GM12878 (cell line): ENCODE measurements at regions not wholly inside any gene's neighbourhood (a gene's known extent, or its start where the extent isn't known, plus 50 kb on each side); places are given as distances from the start of the nearest gene placed in this dataset.

Experiments
- FOS ChIP-seq: IDR thresholded peaks from 3 replicates; pipeline ENCODE4 v1.6.1; 2011; ENCODE audit warnings: borderline replicate concordance; ENCODE audit not compliant: insufficient read length; ENCODE audit errors: extremely low read depth
- FOXM1 ChIP-seq: IDR thresholded peaks from 2 replicates; pipeline ENCODE4 v1.6.1; 2012; ENCODE audit warnings: low read depth, mild to moderate bottlenecking, inconsistent platforms, low read length, moderate library complexity
- MEF2B ChIP-seq: fragments of 450-650 bp; IDR thresholded peaks from 2 replicates; pipeline ENCODE4 v1.6.1; 2018; ENCODE audit warnings: mild to moderate bottlenecking, moderate library complexity; ENCODE audit not compliant: partially characterized antibody, poor library complexity, severe bottlenecking
- NFXL1 ChIP-seq: fragments of 450-650 bp; IDR thresholded peaks from 2 replicates; pipeline ENCODE4 v1.6.1; 2017; ENCODE audit warnings: antibody characterized with exemption, mild to moderate bottlenecking, borderline replicate concordance
- SMARCA5 ChIP-seq: fragments of 450-650 bp; IDR thresholded peaks from 2 replicates; pipeline ENCODE4 v1.6.1; 2017; ENCODE audit warnings: mild to moderate bottlenecking
- YBX1 ChIP-seq: fragments of 450-650 bp; IDR thresholded peaks from 2 replicates; pipeline ENCODE4 v1.6.1; 2016; ENCODE audit warnings: antibody characterized with exemption
- ZNF207 ChIP-seq: fragments of 450-650 bp; IDR thresholded peaks from 2 replicates; pipeline ENCODE4 v1.6.1; 2014; ENCODE audit warnings: antibody characterized with exemption, mild to moderate bottlenecking, borderline replicate concordance
- TF ChIP-seq, protein P1 (sequence below): fragments of 450-650 bp; IDR thresholded peaks from 2 replicates; pipeline ENCODE4 v1.6.1; 2017; ENCODE audit warnings: mild to moderate bottlenecking, moderate library complexity
- TF ChIP-seq, protein P2 (sequence below): fragments of 450-650 bp; IDR thresholded peaks from 2 replicates; pipeline ENCODE4 v1.6.1; 2016; ENCODE audit warnings: mild to moderate bottlenecking

DNA sequence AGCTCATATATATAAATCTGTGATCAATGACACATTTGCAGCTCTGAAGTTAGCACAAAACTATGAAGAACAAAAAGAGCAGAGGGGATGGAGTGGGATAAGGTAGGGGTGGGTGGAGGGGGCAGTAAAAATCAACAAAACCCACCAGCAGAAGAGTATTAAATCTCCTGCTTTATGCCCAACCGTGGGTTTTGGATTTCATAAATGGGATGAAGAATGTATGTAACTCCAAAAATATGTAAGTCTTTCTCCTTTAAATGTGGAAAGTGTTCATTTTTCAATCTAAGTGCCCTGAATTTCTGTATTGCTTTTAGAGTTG is 480.3 kb upstream of the MARCKS start (continued):
- TF ChIP-seq ZNF207 = no peak
- no peak for TF ChIP-seq SMARCA5
- no peak for TF ChIP-seq YBX1
- TF ChIP-seq MEF2B = no peak
- TF ChIP-seq, protein P1, sequence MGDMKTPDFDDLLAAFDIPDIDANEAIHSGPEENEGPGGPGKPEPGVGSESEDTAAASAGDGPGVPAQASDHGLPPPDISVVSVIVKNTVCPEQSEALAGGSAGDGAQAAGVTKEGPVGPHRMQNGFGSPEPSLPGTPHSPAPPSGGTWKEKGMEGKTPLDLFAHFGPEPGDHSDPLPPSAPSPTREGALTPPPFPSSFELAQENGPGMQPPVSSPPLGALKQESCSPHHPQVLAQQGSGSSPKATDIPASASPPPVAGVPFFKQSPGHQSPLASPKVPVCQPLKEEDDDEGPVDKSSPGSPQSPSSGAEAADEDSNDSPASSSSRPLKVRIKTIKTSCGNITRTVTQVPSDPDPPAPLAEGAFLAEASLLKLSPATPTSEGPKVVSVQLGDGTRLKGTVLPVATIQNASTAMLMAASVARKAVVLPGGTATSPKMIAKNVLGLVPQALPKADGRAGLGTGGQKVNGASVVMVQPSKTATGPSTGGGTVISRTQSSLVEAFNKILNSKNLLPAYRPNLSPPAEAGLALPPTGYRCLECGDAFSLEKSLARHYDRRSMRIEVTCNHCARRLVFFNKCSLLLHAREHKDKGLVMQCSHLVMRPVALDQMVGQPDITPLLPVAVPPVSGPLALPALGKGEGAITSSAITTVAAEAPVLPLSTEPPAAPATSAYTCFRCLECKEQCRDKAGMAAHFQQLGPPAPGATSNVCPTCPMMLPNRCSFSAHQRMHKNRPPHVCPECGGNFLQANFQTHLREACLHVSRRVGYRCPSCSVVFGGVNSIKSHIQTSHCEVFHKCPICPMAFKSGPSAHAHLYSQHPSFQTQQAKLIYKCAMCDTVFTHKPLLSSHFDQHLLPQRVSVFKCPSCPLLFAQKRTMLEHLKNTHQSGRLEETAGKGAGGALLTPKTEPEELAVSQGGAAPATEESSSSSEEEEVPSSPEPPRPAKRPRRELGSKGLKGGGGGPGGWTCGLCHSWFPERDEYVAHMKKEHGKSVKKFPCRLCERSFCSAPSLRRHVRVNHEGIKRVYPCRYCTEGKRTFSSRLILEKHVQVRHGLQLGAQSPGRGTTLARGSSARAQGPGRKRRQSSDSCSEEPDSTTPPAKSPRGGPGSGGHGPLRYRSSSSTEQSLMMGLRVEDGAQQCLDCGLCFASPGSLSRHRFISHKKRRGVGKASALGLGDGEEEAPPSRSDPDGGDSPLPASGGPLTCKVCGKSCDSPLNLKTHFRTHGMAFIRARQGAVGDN = no peak
- no peak for TF ChIP-seq NFXL1
- no peak for TF ChIP-seq FOS
- TF ChIP-seq FOXM1 = no peak
- TF ChIP-seq, protein P2, sequence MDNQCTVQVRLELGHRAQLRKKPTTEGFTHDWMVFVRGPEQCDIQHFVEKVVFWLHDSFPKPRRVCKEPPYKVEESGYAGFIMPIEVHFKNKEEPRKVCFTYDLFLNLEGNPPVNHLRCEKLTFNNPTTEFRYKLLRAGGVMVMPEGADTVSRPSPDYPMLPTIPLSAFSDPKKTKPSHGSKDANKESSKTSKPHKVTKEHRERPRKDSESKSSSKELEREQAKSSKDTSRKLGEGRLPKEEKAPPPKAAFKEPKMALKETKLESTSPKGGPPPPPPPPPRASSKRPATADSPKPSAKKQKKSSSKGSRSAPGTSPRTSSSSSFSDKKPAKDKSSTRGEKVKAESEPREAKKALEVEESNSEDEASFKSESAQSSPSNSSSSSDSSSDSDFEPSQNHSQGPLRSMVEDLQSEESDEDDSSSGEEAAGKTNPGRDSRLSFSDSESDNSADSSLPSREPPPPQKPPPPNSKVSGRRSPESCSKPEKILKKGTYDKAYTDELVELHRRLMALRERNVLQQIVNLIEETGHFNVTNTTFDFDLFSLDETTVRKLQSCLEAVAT = no peak
